Breast epithelium (tissue), 3 donors: ENCODE measurements at regions not wholly inside any gene's neighbourhood (a gene's known extent, or its start where the extent isn't known, plus 50 kb on each side); places are given as distances from the start of the nearest gene placed in this dataset.

Source experiments
- CTCF ChIP-seq, 3 donors: fragments of 450-650 bp; IDR thresholded peaks; one replicate each; pipeline ENCODE4 v1.5.1; 2016 to 2017; ENCODE audit warnings: antibody characterized with exemption in 3 of 3, mild to moderate bottlenecking in 3 of 3, moderate library complexity in 3 of 3
- POLR2AphosphoS5 ChIP-seq, 3 donors: sonication (generic); formaldehyde crosslinking; IDR thresholded peaks; one replicate each; pipeline ENCODE4 v1.6.1; 2017; ENCODE audit warnings: antibody characterized with exemption in 3 of 3

- TF ChIP-seq CTCF (IDR thresholded peaks at IDR 0.05) (no peak), POLR2AphosphoS5 (IDR thresholded peaks at IDR 0.05) (no peak)
Observed at GRCh38 chr13:82374719-82375118, 1507.6 kb downstream of the SLITRK1 start.
